ENCODE measurements at regions not wholly inside any gene's neighbourhood (a gene's known extent, or its start where the extent isn't known, plus 50 kb on each side); places are given as distances from the start of the nearest gene placed in this dataset.

DNA sequence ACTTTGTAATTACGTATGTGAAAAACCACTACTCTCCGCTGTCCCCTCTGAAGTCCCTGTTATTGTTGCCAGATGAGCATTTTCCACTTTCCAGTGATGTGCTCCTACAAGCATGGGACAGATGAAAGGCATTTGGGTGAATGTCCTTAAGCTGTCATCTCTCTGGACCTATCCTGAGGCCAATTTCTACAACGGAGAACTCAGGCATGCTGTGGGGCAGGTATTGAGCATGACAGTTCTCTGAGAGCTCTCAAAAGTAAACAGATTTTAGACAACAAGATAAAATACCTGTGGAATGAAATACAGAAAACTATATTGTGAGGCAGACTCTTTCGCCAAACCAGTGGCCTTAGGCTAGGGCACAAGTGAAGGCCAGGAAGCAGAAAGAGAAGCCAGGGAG lies 656.5 kb upstream of the NR2F2 start:
- TF ChIP-seq, protein P1, sequence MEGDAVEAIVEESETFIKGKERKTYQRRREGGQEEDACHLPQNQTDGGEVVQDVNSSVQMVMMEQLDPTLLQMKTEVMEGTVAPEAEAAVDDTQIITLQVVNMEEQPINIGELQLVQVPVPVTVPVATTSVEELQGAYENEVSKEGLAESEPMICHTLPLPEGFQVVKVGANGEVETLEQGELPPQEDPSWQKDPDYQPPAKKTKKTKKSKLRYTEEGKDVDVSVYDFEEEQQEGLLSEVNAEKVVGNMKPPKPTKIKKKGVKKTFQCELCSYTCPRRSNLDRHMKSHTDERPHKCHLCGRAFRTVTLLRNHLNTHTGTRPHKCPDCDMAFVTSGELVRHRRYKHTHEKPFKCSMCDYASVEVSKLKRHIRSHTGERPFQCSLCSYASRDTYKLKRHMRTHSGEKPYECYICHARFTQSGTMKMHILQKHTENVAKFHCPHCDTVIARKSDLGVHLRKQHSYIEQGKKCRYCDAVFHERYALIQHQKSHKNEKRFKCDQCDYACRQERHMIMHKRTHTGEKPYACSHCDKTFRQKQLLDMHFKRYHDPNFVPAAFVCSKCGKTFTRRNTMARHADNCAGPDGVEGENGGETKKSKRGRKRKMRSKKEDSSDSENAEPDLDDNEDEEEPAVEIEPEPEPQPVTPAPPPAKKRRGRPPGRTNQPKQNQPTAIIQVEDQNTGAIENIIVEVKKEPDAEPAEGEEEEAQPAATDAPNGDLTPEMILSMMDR (IDR thresholded peaks at IDR 0.05; ENCODE audit: borderline replicate concordance), result no peak
- intact Hi-C loops (cut with micrococcal nuclease), result no loop called here

DNA sequence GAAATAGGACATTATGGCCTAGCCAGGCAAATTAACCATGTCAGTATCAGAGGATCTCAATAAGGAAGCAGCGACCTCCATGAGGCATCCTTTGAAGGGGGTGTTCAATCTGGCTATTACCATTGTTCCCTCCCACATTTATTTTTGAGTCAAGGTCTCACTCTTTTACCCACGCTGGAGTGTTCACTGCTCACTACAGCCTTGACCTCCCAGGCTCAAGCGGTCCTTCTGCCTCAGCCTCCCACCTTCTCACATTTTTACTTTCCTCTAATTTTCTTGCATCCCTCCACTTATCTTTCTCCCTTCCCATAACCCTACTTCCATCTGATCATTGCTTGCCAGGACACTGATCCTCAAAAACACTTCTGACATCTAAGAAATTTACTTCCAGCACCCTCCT lies 654.0 kb upstream of the NR2F2 start:
- Histone ChIP-seq H3K4me3 (no peak overlapping the region), H3K9me3 (replicated peaks) (no peaks in the 10 kb centered on the region), H3K36me3 (no peaks in the 10 kb centered on the region), H3K4me1 (no peaks in the 10 kb centered on the region), H3K27ac (replicated peaks) (no peak overlapping the region), H3K27me3 (ENCODE audit: low read depth) (no peaks in the 10 kb centered on the region)
- TF ChIP-seq, protein P1 (IDR thresholded peaks at IDR 0.05; ENCODE audit: borderline replicate concordance), result no peak
- DNase-seq, result no peak
- intact Hi-C loops (cut with micrococcal nuclease), result no loop called here

More for the DNA sequence above, 656.5 kb upstream of the NR2F2 start:
- no peak for DNase-seq
- no peak overlapping the region for H3K4me3 ChIP-seq
- no peaks in the 10 kb centered on the region for H3K36me3 ChIP-seq
- no peaks in the 10 kb centered on the region for H3K9me3 ChIP-seq (replicated peaks)
- H3K4me1 ChIP-seq, result peaks cover 1% of the 10 kb centered on the region
- H3K27ac ChIP-seq (replicated peaks), result no peak overlapping the region
- no peaks in the 10 kb centered on the region for H3K27me3 ChIP-seq (ENCODE audit: low read depth)

DNA sequence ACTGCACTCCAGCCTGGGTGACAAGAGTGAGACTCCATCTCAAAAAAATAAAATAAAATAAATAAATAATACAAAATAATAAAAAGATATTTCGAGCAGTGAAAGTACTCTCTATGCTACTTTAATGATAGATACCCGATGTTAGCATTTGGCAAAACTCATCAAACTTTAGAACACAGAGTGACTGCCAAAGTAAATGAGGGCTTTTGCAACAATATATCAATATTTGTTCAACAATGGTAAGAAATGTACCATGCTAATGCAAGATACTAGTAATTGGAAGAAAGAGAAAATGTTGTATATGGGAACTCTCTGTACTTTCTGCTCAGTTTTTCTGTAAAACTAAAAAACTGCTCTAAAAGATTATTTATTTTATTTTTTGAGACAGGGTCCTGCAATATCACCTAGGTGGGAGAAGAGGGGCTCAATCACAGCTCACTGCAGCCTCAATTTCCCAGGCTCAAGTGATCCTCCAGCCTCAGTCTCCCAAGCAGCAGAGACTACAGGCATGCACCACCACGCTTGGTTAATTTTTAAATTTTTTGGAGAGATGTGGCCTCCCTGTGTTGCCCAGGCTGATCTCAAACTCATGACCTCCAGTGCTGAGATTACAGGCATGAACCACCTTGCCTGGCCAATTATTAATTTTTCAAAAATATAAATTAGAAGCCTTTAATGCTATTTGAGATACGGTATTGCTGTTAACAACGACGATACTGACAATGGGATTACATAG lies 650.5 kb upstream of the NR2F2 start:
- intact Hi-C loops (cut with micrococcal nuclease), result no loop called here
- Histone ChIP-seq H3K27ac (replicated peaks) (no peak overlapping the region), H3K4me3 (no peak overlapping the region), H3K27me3 (ENCODE audit: low read depth) (no peaks in the 10 kb centered on the region), H3K4me1 (no peaks in the 10 kb centered on the region), H3K9me3 (replicated peaks) (no peaks in the 10 kb centered on the region), H3K36me3 (no peaks in the 10 kb centered on the region)
- no peak for DNase-seq
- TF ChIP-seq, protein P1 (IDR thresholded peaks at IDR 0.05; ENCODE audit: borderline replicate concordance), result no peak

DNA sequence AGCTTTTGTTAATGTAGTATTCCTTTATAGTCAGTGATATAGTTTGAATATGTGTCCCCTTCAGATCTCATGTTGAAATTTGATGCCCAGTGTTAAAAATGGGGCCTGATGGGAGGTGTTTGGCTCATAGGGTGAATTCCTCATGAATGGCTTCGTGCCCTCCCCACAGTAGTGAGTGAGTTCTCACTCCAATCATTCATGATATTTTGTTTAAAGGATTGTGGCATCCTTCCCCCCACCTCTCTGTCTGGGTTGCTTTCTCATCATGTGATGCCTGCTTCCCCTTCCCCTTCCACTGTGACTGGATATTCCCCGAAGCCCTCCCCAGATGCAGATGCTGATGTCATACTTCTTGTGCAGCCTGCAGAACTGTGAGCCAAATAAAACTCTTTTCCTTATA lies 649.8 kb upstream of the NR2F2 start:
- Histone ChIP-seq H3K9me3 (replicated peaks) (no peaks in the 10 kb centered on the region), H3K36me3 (no peaks in the 10 kb centered on the region), H3K4me3 (no peak overlapping the region), H3K27me3 (ENCODE audit: low read depth) (no peaks in the 10 kb centered on the region), H3K27ac (replicated peaks) (no peak overlapping the region), H3K4me1 (no peaks in the 10 kb centered on the region)
- intact Hi-C loops (cut with micrococcal nuclease), result no loop called here
- TF ChIP-seq, protein P1 (IDR thresholded peaks at IDR 0.05; ENCODE audit: borderline replicate concordance), result no peak
- DNase-seq, result no peak

DNA sequence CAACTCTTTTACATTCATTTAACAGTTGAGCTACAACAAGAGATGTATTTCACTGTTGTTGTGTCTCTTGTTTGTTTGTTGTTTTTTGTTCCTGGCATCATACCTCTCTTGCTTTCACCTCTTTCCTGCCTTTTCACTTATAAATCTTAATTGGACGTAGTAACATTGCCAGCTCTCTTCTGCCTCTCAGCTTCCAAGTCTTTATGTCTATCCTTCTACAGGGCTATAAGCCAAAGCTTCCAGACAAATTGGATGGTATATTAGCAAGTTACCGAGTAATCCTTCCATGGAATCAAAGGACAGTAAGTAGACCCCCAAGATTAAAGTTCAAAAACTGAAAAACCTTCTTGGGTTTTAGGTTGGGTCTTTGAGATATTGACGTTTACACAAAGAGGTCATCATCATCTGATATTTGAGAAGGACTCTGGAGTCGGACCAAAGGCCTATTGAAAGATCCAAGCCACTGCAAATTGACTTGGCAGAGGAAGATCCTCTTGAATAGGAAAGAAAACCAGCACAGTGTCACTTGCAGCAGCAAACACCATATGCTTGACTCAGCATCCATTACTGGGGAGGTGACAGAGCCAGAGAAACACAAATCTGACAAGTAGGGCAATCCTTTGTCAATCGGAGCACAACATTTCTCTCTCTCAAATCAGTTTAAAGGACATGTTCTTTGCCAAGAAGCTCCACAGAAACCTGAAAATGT lies 648.5 kb upstream of the NR2F2 start:
- intact Hi-C loops (cut with micrococcal nuclease), result no loop called here
- no peak overlapping the region for H3K27ac ChIP-seq (replicated peaks)
- DNase-seq, result no peak

More for the DNA sequence above, 648.5 kb upstream of the NR2F2 start:
- H3K9me3 ChIP-seq (replicated peaks), result no peaks in the 10 kb centered on the region
- no peaks in the 10 kb centered on the region for H3K27me3 ChIP-seq (ENCODE audit: low read depth)
- H3K36me3 ChIP-seq, result no peaks in the 10 kb centered on the region
- H3K4me3 ChIP-seq, result no peak overlapping the region
- no peaks in the 10 kb centered on the region for H3K4me1 ChIP-seq
- TF ChIP-seq, protein P1 (IDR thresholded peaks at IDR 0.05; ENCODE audit: borderline replicate concordance), result no peak

Data from left ventricle myocardium inferior (tissue), 1 donor.